Loucy (cell line): ENCODE measurements at regions not wholly inside any gene's neighbourhood (a gene's known extent, or its start where the extent isn't known, plus 50 kb on each side); places are given as distances from the start of the nearest gene placed in this dataset.
"Not testable (repeated sequence)": the region's sequence is repeated elsewhere in the genome, so short reads cannot be mapped to it uniquely, and the experiment has no call there.

Experiments used
- H2AFZ ChIP-seq: fragments of 200-600 bp; sonication (generic); 2 replicates; pipeline ENCODE4 v1.6.0; 2016; ENCODE audit warnings: antibody characterized with exemption, mild to moderate bottlenecking, low read length, moderate library complexity
- H3F3A ChIP-seq: fragments of 200-600 bp; 2 replicates; pipeline ENCODE4 v1.6.0; 2016; ENCODE audit warnings: antibody characterized with exemption, low read depth, mild to moderate bottlenecking
- H3K27me3 ChIP-seq: fragments of 200-600 bp; sonication (generic); 2 replicates; pipeline ENCODE4 v1.6.1; 2014; ENCODE audit warnings: low read length, mild to moderate bottlenecking; ENCODE audit not compliant: insufficient read depth, poor library complexity, severe bottlenecking
- H3K36me3 ChIP-seq: fragments of 200-600 bp; sonication (generic); 2 replicates; pipeline ENCODE4 v1.6.1; 2016; ENCODE audit warnings: low read length; ENCODE audit not compliant: insufficient read depth
- H3K4me1 ChIP-seq: fragments of 200-600 bp; sonication (generic); 2 replicates; pipeline ENCODE4 v1.5.1; 2014; ENCODE audit warnings: low read length, mild to moderate bottlenecking; ENCODE audit not compliant: insufficient read depth, poor library complexity, severe bottlenecking
- H3K4me2 ChIP-seq: fragments of 200-600 bp; sonication (generic); 2 replicates; pipeline ENCODE4 v1.6.0; 2014; ENCODE audit warnings: antibody characterized with exemption, low read length, low read depth, mild to moderate bottlenecking; ENCODE audit not compliant: poor library complexity, severe bottlenecking
- H3K4me3 ChIP-seq: fragments of 200-600 bp; sonication (generic); 2 replicates; pipeline ENCODE4 v1.5.1; 2014; ENCODE audit warnings: low read length, mild to moderate bottlenecking, mixed read lengths; ENCODE audit not compliant: poor library complexity, severe bottlenecking
- H3K79me2 ChIP-seq: fragments of 200-600 bp; sonication (generic); 2 replicates; pipeline ENCODE4 v1.6.1; 2014; ENCODE audit warnings: low read length; ENCODE audit not compliant: insufficient read depth
- H3K9ac ChIP-seq: fragments of 200-600 bp; sonication (generic); 2 replicates; pipeline ENCODE4 v1.6.0; 2014; ENCODE audit warnings: mild to moderate bottlenecking, low read depth, low read length, moderate library complexity; ENCODE audit not compliant: poor library complexity, severe bottlenecking
- H3K9me2 ChIP-seq: fragments of 200-600 bp; sonication (generic); replicated peaks from 2 replicates; pipeline ENCODE4 v1.6.1; 2016; ENCODE audit warnings: low read depth, low read length, mixed read lengths
- H3K9me3 ChIP-seq: fragments of 200-600 bp; sonication (generic); 2 replicates; pipeline ENCODE4 v1.6.1; 2014; ENCODE audit warnings: mild to moderate bottlenecking, antibody characterized with exemption, low read length, low read depth; ENCODE audit not compliant: insufficient read depth
- H4K20me1 ChIP-seq: fragments of 200-600 bp; sonication (generic); 2 replicates; pipeline ENCODE4 v1.6.0; 2014; ENCODE audit warnings: antibody characterized with exemption, low read length, mild to moderate bottlenecking; ENCODE audit not compliant: insufficient read depth, poor library complexity, severe bottlenecking
- EZH2phosphoT487 ChIP-seq: fragments of 200-600 bp; IDR thresholded peaks from 2 replicates; pipeline ENCODE4 v1.6.1; 2018; ENCODE audit warnings: antibody characterized with exemption, mild to moderate bottlenecking, moderate library complexity, borderline replicate concordance
- TF ChIP-seq, protein P1 (sequence below): fragments of 200-600 bp; sonication (generic); conservative IDR thresholded peaks from 2 replicates; pipeline ENCODE4 v1.5.1; 2014; ENCODE audit warnings: mild to moderate bottlenecking, antibody characterized with exemption, low read length

DNA sequence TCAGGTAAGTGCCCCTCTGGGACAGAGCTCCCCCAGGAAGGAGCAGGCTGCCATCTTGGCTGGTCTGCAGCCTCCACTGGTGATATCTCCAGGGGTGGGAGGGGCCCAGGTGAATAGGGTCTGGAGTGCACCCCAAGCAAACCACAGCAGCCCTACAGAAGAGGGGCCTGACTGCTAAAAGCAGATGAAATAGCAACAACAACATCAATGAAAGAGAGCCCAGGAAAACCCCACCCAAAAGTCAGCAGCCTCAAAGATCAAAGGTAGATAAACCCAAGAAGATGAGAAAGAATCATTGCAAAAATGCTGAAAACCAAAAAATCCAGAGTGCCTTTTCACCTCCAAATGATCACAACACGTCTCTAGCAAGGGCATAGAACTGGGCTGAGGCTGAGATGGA is 92.5 kb upstream of the PAGE3 start:
- Histone ChIP-seq H2AFZ (no peak overlapping the region), H3K4me3 (no peak overlapping the region), H3K79me2 (no peaks in the 10 kb centered on the region), H3K9me2 (no peaks in the 10 kb centered on the region), H3K4me1 (no peaks in the 10 kb centered on the region), H4K20me1 (no peaks in the 10 kb centered on the region), H3K27me3 (no peaks in the 10 kb centered on the region), H3K9me3 (no peaks in the 10 kb centered on the region), H3K9ac (no peak overlapping the region), H3F3A (no peaks in the 10 kb centered on the region), H3K4me2 (no peak overlapping the region), H3K36me3 (no peaks in the 10 kb centered on the region)
- TF ChIP-seq EZH2phosphoT487 = no peak
- TF ChIP-seq, protein P1, sequence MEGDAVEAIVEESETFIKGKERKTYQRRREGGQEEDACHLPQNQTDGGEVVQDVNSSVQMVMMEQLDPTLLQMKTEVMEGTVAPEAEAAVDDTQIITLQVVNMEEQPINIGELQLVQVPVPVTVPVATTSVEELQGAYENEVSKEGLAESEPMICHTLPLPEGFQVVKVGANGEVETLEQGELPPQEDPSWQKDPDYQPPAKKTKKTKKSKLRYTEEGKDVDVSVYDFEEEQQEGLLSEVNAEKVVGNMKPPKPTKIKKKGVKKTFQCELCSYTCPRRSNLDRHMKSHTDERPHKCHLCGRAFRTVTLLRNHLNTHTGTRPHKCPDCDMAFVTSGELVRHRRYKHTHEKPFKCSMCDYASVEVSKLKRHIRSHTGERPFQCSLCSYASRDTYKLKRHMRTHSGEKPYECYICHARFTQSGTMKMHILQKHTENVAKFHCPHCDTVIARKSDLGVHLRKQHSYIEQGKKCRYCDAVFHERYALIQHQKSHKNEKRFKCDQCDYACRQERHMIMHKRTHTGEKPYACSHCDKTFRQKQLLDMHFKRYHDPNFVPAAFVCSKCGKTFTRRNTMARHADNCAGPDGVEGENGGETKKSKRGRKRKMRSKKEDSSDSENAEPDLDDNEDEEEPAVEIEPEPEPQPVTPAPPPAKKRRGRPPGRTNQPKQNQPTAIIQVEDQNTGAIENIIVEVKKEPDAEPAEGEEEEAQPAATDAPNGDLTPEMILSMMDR = no peak

DNA sequence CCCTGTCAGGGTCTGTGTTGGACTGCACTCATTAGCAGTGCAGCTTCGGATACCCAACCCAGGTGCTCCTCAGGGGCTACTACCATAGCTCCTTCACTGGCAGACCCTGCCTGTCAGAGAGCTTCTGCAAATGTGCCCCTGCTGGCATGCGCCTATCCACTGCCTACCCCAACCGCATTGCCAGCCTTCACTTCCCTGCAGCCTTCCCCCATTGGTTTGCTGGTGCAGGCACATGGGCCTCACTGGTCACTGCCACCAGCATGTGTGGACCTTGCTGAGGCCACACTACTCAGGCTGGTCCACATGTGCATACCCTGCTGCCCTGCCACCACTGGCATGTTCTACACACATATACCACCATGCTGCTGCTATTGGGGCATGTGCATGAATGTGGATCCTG is 72.5 kb upstream of the MAGEH1 start:
- H3K27me3 ChIP-seq = no peaks in the 10 kb centered on the region
- TF ChIP-seq, protein P1 = no peak
- no peak for TF ChIP-seq EZH2phosphoT487
- H3K36me3 ChIP-seq = no peaks in the 10 kb centered on the region
- no peaks in the 10 kb centered on the region for H3F3A ChIP-seq
- no peak overlapping the region for H3K4me3 ChIP-seq
- no peaks in the 10 kb centered on the region for H3K79me2 ChIP-seq
- no peak overlapping the region for H3K9ac ChIP-seq
- H2AFZ ChIP-seq = no peak overlapping the region
- no peaks in the 10 kb centered on the region for H3K4me1 ChIP-seq
- H4K20me1 ChIP-seq = no peaks in the 10 kb centered on the region
- H3K4me2 ChIP-seq = no peak overlapping the region
- H3K9me3 ChIP-seq = no peaks in the 10 kb centered on the region
- no peaks in the 10 kb centered on the region for H3K9me2 ChIP-seq

DNA sequence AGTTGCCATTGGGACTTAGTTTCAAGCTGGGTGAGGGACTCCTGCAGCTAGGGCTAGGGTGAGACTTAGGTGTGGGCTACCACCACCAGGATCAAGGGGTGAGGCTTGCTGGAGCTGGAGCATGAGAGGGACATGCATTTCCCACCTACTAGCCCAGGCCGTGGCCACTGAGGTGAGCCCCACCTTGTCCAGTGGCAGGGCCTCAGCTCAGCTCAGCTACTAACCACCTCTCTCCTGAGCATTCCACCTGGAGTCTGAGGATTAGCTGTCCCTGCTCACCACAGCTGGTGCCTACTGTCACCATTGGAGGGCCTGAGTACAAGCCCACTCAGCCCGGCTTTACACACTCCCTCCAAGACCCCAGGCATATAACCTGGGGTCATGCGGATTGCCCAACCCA is 62.6 kb upstream of the MAGEH1 start:
- no peaks in the 10 kb centered on the region for H3K9me3 ChIP-seq
- H3K4me2 ChIP-seq = no peak overlapping the region
- H3F3A ChIP-seq = no peaks in the 10 kb centered on the region
- H3K4me1 ChIP-seq = no peaks in the 10 kb centered on the region
- no peak overlapping the region for H2AFZ ChIP-seq
- no peaks in the 10 kb centered on the region for H3K27me3 ChIP-seq
- H3K9ac ChIP-seq = no peak overlapping the region
- no peaks in the 10 kb centered on the region for H3K79me2 ChIP-seq
- H3K36me3 ChIP-seq = no peaks in the 10 kb centered on the region
- no peaks in the 10 kb centered on the region for H4K20me1 ChIP-seq
- H3K9me2 ChIP-seq = no peaks in the 10 kb centered on the region
- TF ChIP-seq EZH2phosphoT487 = no peak
- no peak overlapping the region for H3K4me3 ChIP-seq

DNA sequence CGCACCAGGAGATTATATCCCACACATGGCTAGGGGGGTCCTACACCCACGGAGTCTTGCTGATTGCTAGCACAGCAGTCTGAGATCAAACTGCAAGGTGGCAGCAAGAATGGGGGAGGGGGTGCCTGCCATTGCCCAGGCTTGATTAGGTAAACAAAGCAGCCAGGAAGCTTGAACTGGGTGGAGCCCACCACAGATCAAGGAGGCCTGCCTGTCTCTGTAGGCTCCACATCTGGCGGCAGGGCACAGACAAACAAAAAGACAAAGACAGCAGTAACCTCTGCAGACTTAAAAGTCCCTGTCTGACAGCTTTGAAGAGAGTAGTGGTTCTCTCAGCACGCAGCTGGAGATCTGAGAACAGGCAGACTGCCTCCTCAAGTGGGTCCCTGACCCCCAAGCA is 55.1 kb upstream of the MAGEH1 start:
- H3K9me2 ChIP-seq, H2AFZ ChIP-seq, H3K9me3 ChIP-seq, H3K27me3 ChIP-seq, H3K36me3 ChIP-seq, H4K20me1 ChIP-seq, H3K4me1 ChIP-seq, H3F3A ChIP-seq, H3K4me3 ChIP-seq, H3K9ac ChIP-seq, H3K4me2 ChIP-seq, H3K79me2 ChIP-seq: not testable (repeated sequence)
